Sigmoid colon (tissue), 6 donors: ENCODE measurements at regions not wholly inside any gene's neighbourhood (a gene's known extent, or its start where the extent isn't known, plus 50 kb on each side); places are given as distances from the start of the nearest gene placed in this dataset.

Experiments used
- DNase-seq: peaks from one replicate; pipeline ENCODE4 v3.0.0-alpha.2; 2019
- H3K27ac ChIP-seq, 4 donors: fragments of 200-600 bp; sonication (generic); one replicate each; pipeline ENCODE4 v1.5.1; 2016 to 2019; ENCODE audit warnings: mild to moderate bottlenecking in 1 of 4
- H3K27me3 ChIP-seq, 3 donors: fragments of 200-600 bp; sonication (generic); one replicate each; pipeline ENCODE4 v1.5.1; 2019; ENCODE audit warnings: mild to moderate bottlenecking in 1 of 3
- H3K36me3 ChIP-seq, 4 donors: fragments of 200-600 bp; sonication (generic); one replicate each; pipeline ENCODE4 v1.5.1; 2016 to 2019
- H3K4me1 ChIP-seq, 4 donors: fragments of 200-600 bp; sonication (generic); one replicate each; pipeline ENCODE4 v1.5.1; 2017 to 2019
- H3K4me3 ChIP-seq, 4 donors: fragments of 200-600 bp; sonication (generic); one replicate each; pipeline ENCODE4 v1.5.1; 2017 to 2019; ENCODE audit warnings: mild to moderate bottlenecking in 2 of 4, moderate library complexity in 1 of 4
- H3K9me3 ChIP-seq, 4 donors: fragments of 200-600 bp in 3 of 4; sonication (generic) in 3 of 4; one replicate each; pipeline versions ENCODE4 v1.5.1 to v1.6.1; 2013 to 2019
- EP300 ChIP-seq, 4 donors: sonication (generic); formaldehyde crosslinking; IDR thresholded peaks; one replicate each; pipeline ENCODE4 v1.6.1; 2017; ENCODE audit warnings: antibody characterized with exemption in 4 of 4
- POLR2A ChIP-seq, 2 donors: fragments of 450-650 bp; IDR thresholded peaks; one replicate each; pipeline ENCODE4 v1.6.1; 2016; ENCODE audit warnings: antibody characterized with exemption in 2 of 2, mild to moderate bottlenecking in 2 of 2, moderate library complexity in 2 of 2
- POLR2AphosphoS5 ChIP-seq, 4 donors: sonication (generic); formaldehyde crosslinking; IDR thresholded peaks; one replicate each; pipeline ENCODE4 v1.6.1; 2017; ENCODE audit warnings: antibody characterized with exemption in 4 of 4
- WGBS, 2 donors: extraction: QIAGEN DNeasy Blood & Tissue Kit; methylation state at CpG; one replicate each; pipeline ENCODE4 v1.1.7; 2013; 5-methylcytosine and 5-hydroxymethylcytosine counted together
- intact Hi-C: fragments of 100-400 bp; cut with DNase I; formaldehyde crosslinking; loops from one replicate; pipeline ENCODE4 v1.15.1; 2023
- TF ChIP-seq, protein P1 (sequence below), 4 experiments: fragments of 450-650 bp in 3 of 4; fragments of 200-600 bp in 1 of 4; IDR thresholded peaks; one replicate each; pipeline ENCODE4 v1.5.1; 2016 to 2019; ENCODE audit warnings: antibody characterized with exemption in 4 of 4, mild to moderate bottlenecking in 3 of 4, moderate library complexity in 2 of 4
- donor health status: healthy with polysubstance abuse.
- donor health status: healthy.

DNA sequence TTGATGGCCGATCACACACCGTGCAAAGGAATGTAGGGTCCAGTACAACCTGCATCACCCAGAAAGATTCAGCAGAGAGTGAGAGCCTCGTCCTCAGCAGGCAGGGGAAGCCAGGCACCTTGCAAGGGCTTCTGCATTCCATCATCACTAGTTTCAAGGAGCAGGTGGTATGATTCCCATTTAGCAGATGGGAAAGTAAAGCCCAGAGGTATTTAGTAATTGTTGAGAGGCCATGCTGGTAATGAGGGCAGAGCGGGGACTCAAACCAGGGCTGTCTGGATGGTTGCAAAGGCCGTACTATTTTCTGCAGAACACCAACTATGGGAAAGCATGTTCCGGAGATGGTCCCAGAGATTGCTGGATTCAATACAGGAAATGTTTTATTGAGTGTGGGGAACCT, 65.8 kb upstream of the MRTFB start:
- no peak for TF ChIP-seq POLR2AphosphoS5 (IDR thresholded peaks at IDR 0.05)
- TF ChIP-seq, protein P1, sequence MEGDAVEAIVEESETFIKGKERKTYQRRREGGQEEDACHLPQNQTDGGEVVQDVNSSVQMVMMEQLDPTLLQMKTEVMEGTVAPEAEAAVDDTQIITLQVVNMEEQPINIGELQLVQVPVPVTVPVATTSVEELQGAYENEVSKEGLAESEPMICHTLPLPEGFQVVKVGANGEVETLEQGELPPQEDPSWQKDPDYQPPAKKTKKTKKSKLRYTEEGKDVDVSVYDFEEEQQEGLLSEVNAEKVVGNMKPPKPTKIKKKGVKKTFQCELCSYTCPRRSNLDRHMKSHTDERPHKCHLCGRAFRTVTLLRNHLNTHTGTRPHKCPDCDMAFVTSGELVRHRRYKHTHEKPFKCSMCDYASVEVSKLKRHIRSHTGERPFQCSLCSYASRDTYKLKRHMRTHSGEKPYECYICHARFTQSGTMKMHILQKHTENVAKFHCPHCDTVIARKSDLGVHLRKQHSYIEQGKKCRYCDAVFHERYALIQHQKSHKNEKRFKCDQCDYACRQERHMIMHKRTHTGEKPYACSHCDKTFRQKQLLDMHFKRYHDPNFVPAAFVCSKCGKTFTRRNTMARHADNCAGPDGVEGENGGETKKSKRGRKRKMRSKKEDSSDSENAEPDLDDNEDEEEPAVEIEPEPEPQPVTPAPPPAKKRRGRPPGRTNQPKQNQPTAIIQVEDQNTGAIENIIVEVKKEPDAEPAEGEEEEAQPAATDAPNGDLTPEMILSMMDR (IDR thresholded peaks at IDR 0.05), result no peak
- TF ChIP-seq EP300 (IDR thresholded peaks at IDR 0.05), result no peak
- no peak for TF ChIP-seq POLR2A (IDR thresholded peaks at IDR 0.05)
- H3K4me3 ChIP-seq, result no peak overlapping the region
- DNase-seq, result no peak
- H3K27ac ChIP-seq, result peak overlapping the region in 1 of 4 donors; percentile 33
- H3K27me3 ChIP-seq, result no peaks in the 10 kb centered on the region
- 88 to 91% methylated on average over 6 of the region's 6 CpGs for WGBS, 2 donors
- peaks cover 0 to 16% (median 11%) of the 10 kb centered on the region in 4 donors for H3K4me1 ChIP-seq
- H3K9me3 ChIP-seq, result no peaks in the 10 kb centered on the region
- H3K36me3 ChIP-seq, result no peaks in the 10 kb centered on the region
- intact Hi-C loops, result no loop called here

DNA sequence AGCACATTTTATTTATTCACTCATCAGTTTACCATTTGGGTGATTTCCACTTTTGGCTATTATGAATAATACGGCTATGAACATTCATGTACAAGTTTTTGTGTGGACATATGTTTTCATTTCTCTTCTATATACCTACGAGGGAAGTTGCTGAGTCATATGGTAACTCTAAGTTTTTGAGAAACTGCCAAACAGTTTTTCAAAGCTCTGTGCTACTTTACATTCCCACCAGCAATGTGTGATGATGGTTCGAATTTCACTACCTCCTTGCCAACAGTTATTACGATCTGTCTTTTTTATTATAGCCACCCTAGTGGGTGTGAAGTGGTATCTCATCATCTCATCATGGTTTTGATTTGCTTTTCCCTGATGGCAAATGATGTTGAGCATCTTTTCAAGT, 63.7 kb upstream of the MRTFB start:
- TF ChIP-seq POLR2AphosphoS5 (IDR thresholded peaks at IDR 0.05) (no peak), POLR2A (IDR thresholded peaks at IDR 0.05) (no peak), EP300 (IDR thresholded peaks at IDR 0.05) (no peak)
- TF ChIP-seq, protein P1 (IDR thresholded peaks at IDR 0.05), result no peak
- no peak for DNase-seq
- Histone ChIP-seq H3K27me3 (no peaks in the 10 kb centered on the region), H3K4me3 (no peak overlapping the region), H3K27ac (no peak overlapping the region), H3K9me3 (no peaks in the 10 kb centered on the region), H3K36me3 (no peaks in the 10 kb centered on the region), H3K4me1 (peaks cover 0 to 14% (median 10%) of the 10 kb centered on the region in 4 donors)
- WGBS, 2 donors, result 43 to 45% methylated on average over 4 of the region's 4 CpGs
- intact Hi-C loops, result no loop called here

DNA sequence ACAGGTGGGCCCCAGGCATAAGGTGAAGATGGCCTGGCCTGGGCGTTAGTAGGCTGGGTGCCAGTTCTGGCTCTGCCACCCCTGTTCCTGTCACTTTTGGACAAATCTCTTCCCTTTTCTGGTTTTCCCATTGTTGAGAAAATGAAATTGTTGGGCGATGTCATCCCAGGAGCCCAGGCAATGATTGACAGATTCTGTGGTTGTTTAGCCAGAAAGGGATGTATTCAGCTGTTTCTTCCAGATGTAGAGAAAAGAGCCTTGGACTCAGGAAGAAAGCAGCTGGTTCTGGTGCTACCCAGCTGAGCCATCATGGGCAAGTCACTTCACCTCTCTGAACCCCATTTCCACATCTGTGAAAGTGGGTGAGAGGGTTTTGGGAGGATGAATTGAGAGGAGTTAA, 60.1 kb upstream of the MRTFB start:
- WGBS, 2 donors, result 85 to 91% methylated on average over 2 of the region's 2 CpGs
- Histone ChIP-seq H3K4me1 (peaks cover 0 to 3% (median 0%) of the 10 kb centered on the region in 4 donors), H3K27me3 (no peaks in the 10 kb centered on the region), H3K9me3 (no peaks in the 10 kb centered on the region), H3K4me3 (no peak overlapping the region), H3K36me3 (no peaks in the 10 kb centered on the region), H3K27ac (no peak overlapping the region)
- intact Hi-C loops, result no loop called here
- TF ChIP-seq EP300 (IDR thresholded peaks at IDR 0.05) (no peak), POLR2A (IDR thresholded peaks at IDR 0.05) (no peak), POLR2AphosphoS5 (IDR thresholded peaks at IDR 0.05) (no peak)
- TF ChIP-seq, protein P1 (IDR thresholded peaks at IDR 0.05), result no peak
- DNase-seq, result no peak

DNA sequence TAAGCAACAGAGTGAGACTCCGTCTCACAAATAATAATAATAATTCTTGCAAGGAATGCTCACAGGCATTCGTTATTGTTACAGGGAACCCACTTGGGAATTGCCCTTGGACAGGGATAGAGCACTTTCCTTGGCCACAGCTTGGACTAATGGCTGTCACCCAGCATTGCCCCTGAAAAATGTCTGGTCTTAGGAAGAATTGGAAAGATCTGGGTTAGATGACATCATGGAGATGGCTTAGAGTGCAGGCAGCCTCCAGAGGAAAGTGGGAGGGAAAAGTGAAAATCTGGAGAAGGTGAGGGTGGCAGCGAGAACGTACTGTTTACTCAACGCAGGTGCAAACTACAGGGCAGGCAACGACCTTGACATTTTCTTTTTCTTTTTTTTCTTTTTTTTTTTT, 59.3 kb upstream of the MRTFB start:
- Histone ChIP-seq H3K36me3 (no peaks in the 10 kb centered on the region), H3K4me1 (peaks cover 0 to 3% (median 0%) of the 10 kb centered on the region in 4 donors), H3K9me3 (no peaks in the 10 kb centered on the region), H3K27ac (no peak overlapping the region), H3K4me3 (no peak overlapping the region), H3K27me3 (no peaks in the 10 kb centered on the region)
- TF ChIP-seq, protein P1 (IDR thresholded peaks at IDR 0.05), result no peak
- no peak for TF ChIP-seq POLR2AphosphoS5 (IDR thresholded peaks at IDR 0.05)
- TF ChIP-seq POLR2A (IDR thresholded peaks at IDR 0.05), result no peak
- TF ChIP-seq EP300 (IDR thresholded peaks at IDR 0.05), result no peak
- intact Hi-C loops, result no loop called here
- no peak for DNase-seq
- WGBS, 2 donors, result 40 to 69% methylated on average over 6 of the region's 6 CpGs

DNA sequence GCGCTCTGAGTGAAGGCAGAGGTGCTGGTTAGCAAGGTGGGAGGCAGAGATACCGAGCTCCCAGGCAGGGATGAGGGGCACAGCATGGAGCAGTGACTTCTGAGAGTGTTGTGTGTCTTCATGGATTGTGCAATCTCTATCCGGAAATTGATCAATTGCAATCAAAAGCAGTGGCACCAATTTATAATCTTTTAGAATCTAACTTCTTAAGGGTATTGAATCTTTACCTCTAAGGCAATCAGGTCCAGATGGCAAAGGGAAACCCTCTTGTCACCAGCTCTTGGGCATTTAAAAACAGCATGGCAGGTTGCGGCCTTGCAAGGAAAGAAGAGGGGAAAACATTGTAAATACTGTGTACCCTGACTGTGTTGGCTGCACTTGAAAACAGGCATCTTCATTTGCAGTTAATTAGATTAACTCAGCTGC, 58.0 kb upstream of the MRTFB start:
- no peaks in the 10 kb centered on the region for H3K9me3 ChIP-seq
- no peak for TF ChIP-seq POLR2A (IDR thresholded peaks at IDR 0.05)
- TF ChIP-seq POLR2AphosphoS5 (IDR thresholded peaks at IDR 0.05), result no peak
- TF ChIP-seq, protein P1 (IDR thresholded peaks at IDR 0.05), result no peak
- no peak for TF ChIP-seq EP300 (IDR thresholded peaks at IDR 0.05)
- 87 to 89% methylated on average over 4 of the region's 4 CpGs for WGBS, 2 donors
- H3K4me3 ChIP-seq, result no peak overlapping the region
- H3K27me3 ChIP-seq, result no peaks in the 10 kb centered on the region
- intact Hi-C loops, result no loop called here
- peak overlapping the region; percentile 6 to 73 (median 30) for H3K27ac ChIP-seq
- no peak for DNase-seq
- no peaks in the 10 kb centered on the region for H3K36me3 ChIP-seq
- peaks cover 0 to 3% (median 0%) of the 10 kb centered on the region in 4 donors for H3K4me1 ChIP-seq
